Osteoblast (primary cell): ENCODE measurements at regions not wholly inside any gene's neighbourhood (a gene's known extent, or its start where the extent isn't known, plus 50 kb on each side); places are given as distances from the start of the nearest gene placed in this dataset.

Experiments
- DNase-seq: peaks from one replicate; pipeline ENCODE4 v3.0.0; 2011; ENCODE audit warnings: low spot score, mixed read lengths; ENCODE audit not compliant: insufficient read length; ENCODE audit errors: missing footprints
- H2AFZ ChIP-seq: 2 replicates; pipeline ENCODE4 v1.6.0; 2011; ENCODE audit warnings: mild to moderate bottlenecking, low read length
- H3K27ac ChIP-seq: 2 replicates; pipeline ENCODE4 v1.5.1; 2011; ENCODE audit warnings: mild to moderate bottlenecking, low read depth, low read length, moderate library complexity
- H3K27me3 ChIP-seq: 2 replicates; pipeline ENCODE4 v1.6.0; 2012; ENCODE audit warnings: mild to moderate bottlenecking, control low read depth, inconsistent platforms, low read length, moderate library complexity; ENCODE audit not compliant: insufficient read depth
- H3K36me3 ChIP-seq: 2 replicates; pipeline ENCODE4 v1.5.1; 2011; ENCODE audit warnings: mild to moderate bottlenecking, low read length, control low read depth, moderate library complexity; ENCODE audit not compliant: insufficient read depth
- H3K4me1 ChIP-seq: 2 replicates; pipeline ENCODE4 v1.5.1; 2011; ENCODE audit warnings: mild to moderate bottlenecking, low read length, control low read depth, moderate library complexity; ENCODE audit not compliant: insufficient read depth
- H3K4me2 ChIP-seq: 2 replicates; pipeline ENCODE4 v1.6.0; 2011; ENCODE audit warnings: mild to moderate bottlenecking, low read length; ENCODE audit not compliant: insufficient read depth
- H3K4me3 ChIP-seq: fragments of 200-600 bp; sonication (generic); 3 replicates; pipeline ENCODE4 v1.5.1; 2012; ENCODE audit warnings: mild to moderate bottlenecking, low read length, inconsistent platforms; ENCODE audit not compliant: insufficient read depth
- H3K79me2 ChIP-seq: 2 replicates; pipeline ENCODE4 v1.6.0; 2012; ENCODE audit warnings: mild to moderate bottlenecking, low read length, control low read depth, inconsistent platforms; ENCODE audit not compliant: insufficient read depth
- H3K9me3 ChIP-seq: 2 replicates; pipeline ENCODE4 v1.5.1; 2011; ENCODE audit warnings: low read depth, low read length, control low read depth
- H4K20me1 ChIP-seq: 2 replicates; pipeline ENCODE4 v1.6.0; 2012; ENCODE audit warnings: mild to moderate bottlenecking, low read length, control low read depth; ENCODE audit not compliant: insufficient read depth
- TF ChIP-seq, protein P1 (sequence below): IDR thresholded peaks from 2 replicates; pipeline ENCODE4 v1.5.1; 2011; ENCODE audit warnings: mild to moderate bottlenecking, low read depth, low read length, moderate library complexity; ENCODE audit errors: extremely low read depth

DNA sequence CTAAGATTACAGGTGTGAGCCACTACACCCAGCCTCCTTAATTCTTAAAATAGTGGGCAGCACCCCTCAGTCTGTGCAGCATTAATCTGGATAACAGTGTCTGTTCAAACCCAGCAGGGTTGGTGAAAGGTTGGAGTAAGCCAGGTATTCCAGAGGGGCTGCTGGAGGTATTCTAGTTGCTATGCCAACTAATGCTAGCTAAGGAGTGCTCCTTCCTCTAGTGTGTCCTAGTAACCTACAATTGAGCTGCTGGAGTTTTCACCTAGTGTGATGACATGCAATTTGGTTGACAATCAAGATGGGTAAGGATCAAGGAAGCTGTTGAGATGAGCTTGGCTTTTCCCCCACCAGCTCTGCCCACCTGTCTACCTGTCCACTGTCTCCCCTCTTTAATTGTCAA, 100.2 kb upstream of the IPO9 start:
- Histone ChIP-seq H3K4me1 (peaks cover 38% of the 10 kb centered on the region), H3K4me2 (no peak overlapping the region), H3K4me3 (no peak overlapping the region), H2AFZ (no peak overlapping the region), H4K20me1 (peaks cover 37% of the 10 kb centered on the region), H3K9me3 (no peaks in the 10 kb centered on the region), H3K79me2 (peaks cover 89% of the 10 kb centered on the region), H3K27me3 (no peaks in the 10 kb centered on the region), H3K36me3 (peaks cover 14% of the 10 kb centered on the region), H3K27ac (no peak overlapping the region)
- TF ChIP-seq, protein P1, sequence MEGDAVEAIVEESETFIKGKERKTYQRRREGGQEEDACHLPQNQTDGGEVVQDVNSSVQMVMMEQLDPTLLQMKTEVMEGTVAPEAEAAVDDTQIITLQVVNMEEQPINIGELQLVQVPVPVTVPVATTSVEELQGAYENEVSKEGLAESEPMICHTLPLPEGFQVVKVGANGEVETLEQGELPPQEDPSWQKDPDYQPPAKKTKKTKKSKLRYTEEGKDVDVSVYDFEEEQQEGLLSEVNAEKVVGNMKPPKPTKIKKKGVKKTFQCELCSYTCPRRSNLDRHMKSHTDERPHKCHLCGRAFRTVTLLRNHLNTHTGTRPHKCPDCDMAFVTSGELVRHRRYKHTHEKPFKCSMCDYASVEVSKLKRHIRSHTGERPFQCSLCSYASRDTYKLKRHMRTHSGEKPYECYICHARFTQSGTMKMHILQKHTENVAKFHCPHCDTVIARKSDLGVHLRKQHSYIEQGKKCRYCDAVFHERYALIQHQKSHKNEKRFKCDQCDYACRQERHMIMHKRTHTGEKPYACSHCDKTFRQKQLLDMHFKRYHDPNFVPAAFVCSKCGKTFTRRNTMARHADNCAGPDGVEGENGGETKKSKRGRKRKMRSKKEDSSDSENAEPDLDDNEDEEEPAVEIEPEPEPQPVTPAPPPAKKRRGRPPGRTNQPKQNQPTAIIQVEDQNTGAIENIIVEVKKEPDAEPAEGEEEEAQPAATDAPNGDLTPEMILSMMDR, result no peak
- DNase-seq, result no peak

DNA sequence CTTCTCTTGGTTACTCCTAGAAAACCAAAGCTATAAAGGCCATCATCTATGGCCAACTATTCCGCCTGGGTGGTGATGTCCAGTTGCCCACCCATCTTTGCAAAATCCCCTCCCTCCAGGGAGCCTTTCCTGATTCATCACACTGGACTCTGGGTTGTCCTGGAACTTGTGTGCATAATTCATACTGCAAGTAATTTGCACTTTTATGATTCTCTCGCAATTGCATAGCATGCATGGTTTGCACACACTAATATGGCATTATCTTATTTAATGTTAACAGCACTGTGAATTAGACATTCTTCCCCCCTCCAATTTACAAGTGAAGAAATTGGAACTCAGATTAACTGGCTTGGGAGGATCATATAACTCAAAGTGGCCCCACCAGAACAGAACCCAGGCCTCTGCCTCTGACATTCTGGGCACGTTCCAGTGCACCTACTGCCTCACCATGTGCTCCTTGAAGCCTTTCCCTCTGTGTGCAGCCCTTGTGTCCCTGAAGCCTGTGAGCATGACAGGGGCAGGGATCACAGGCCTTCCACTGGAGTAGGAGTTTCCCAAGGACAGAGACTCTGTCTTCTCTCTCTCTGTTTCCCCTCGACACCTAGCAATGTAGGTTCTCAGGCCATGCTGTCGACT, 98.9 kb upstream of the IPO9 start:
- H3K9me3 ChIP-seq, result no peaks in the 10 kb centered on the region
- H3K4me1 ChIP-seq, result peaks cover 28% of the 10 kb centered on the region
- no peak for DNase-seq
- peaks cover 39% of the 10 kb centered on the region for H4K20me1 ChIP-seq
- TF ChIP-seq, protein P1, result no peak
- H3K27ac ChIP-seq, result no peak overlapping the region
- no peak overlapping the region for H2AFZ ChIP-seq
- peaks cover 11% of the 10 kb centered on the region for H3K36me3 ChIP-seq
- peaks cover 85% of the 10 kb centered on the region for H3K79me2 ChIP-seq
- no peak overlapping the region for H3K4me3 ChIP-seq
- H3K4me2 ChIP-seq, result no peak overlapping the region
- no peaks in the 10 kb centered on the region for H3K27me3 ChIP-seq

DNA sequence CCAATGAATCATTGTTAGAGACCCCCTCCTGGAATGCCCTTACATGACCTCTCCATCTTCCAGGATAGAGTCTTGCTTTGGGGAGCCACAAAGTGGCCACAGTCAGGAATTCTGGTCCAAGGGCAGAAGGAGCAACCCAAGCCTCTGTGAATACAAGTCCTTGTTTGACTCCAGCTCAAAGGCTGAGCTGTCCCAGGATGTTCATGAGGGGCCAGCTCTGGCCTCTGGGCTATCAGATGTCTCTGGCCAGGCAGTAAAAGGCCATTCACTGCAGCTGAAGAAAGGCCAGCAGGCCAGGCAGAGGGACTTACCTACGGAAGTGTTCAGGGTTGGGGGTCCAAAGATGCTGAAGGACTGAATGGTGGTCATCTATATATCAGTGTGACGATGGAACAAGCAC, 98.3 kb upstream of the IPO9 start:
- Histone ChIP-seq H3K36me3 (peaks cover 7% of the 10 kb centered on the region), H3K27me3 (no peaks in the 10 kb centered on the region), H3K4me2 (no peak overlapping the region), H3K4me1 (peaks cover 28% of the 10 kb centered on the region), H3K27ac (no peak overlapping the region), H3K79me2 (peaks cover 85% of the 10 kb centered on the region), H3K9me3 (no peaks in the 10 kb centered on the region), H3K4me3 (no peak overlapping the region), H2AFZ (no peak overlapping the region), H4K20me1 (peaks cover 39% of the 10 kb centered on the region)
- DNase-seq, result peak; percentile 18
- TF ChIP-seq, protein P1, result no peak

DNA sequence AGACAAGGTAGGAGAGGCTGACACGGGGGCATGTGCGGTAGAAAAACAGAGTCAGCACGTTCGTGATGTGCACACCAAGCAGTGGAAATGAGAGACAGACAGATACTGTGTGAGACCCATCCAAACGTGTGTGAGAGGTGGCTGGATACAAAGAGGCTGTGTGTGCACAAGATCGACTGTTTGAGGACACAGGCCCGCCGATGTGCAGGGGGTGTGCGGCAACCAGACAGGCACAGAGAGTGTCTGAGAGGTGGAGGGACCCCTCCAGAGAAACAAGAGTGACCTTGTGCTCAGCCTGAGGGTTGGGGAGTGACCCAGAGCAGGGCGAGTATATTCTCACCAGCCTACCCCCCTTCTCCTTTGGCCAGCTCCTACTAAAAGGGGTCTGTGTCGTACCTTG, 97.8 kb upstream of the IPO9 start:
- TF ChIP-seq, protein P1, result no peak
- no peak overlapping the region for H3K27ac ChIP-seq
- H3K27me3 ChIP-seq, result no peaks in the 10 kb centered on the region
- no peak for DNase-seq
- no peak overlapping the region for H2AFZ ChIP-seq
- H3K36me3 ChIP-seq, result peaks cover 12% of the 10 kb centered on the region
- H3K4me2 ChIP-seq, result no peak overlapping the region
- H4K20me1 ChIP-seq, result peaks cover 41% of the 10 kb centered on the region
- H3K4me3 ChIP-seq, result no peak overlapping the region
- peaks cover 33% of the 10 kb centered on the region for H3K4me1 ChIP-seq
- H3K79me2 ChIP-seq, result peaks cover 85% of the 10 kb centered on the region
- no peaks in the 10 kb centered on the region for H3K9me3 ChIP-seq
